GM21786 (cell line): ENCODE measurements at regions not wholly inside any gene's neighbourhood (a gene's known extent, or its start where the extent isn't known, plus 50 kb on each side); places are given as distances from the start of the nearest gene placed in this dataset.
"Not testable (repeated sequence)": the region's sequence is repeated elsewhere in the genome, so short reads cannot be mapped to it uniquely, and the experiment has no call there.

Experiments used
- ATAC-seq: cut with Tn5 transposase; IDR thresholded peaks from one replicate; pipeline ENCODE4 v1.9.1; 2021; ENCODE audit not compliant: unreplicated experiment

DNA sequence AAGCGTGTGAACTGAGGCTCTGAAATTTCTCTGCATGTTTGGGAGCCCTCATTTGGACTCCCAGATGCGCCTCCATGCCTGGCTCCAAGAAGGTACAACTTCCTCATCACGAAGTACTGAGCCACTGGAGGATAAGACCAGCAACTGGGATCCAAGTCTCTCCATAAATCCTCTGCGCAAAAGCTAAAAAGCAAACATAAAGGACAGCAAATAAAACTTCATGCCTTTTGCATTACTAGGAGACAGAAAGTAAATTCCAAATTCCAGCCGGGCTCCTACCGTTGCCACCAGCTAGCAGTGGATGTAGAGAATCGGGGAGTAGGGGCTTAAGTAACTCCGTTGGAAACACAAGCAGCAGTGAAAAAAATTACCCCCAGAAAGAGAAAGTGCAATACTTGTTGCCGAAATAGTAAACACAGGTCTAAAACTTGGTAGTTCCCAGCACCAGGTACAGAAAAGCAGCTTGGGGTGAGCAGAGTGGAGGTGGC lies 477.1 kb upstream of the TENM3 start:
- no peak for ATAC-seq

DNA sequence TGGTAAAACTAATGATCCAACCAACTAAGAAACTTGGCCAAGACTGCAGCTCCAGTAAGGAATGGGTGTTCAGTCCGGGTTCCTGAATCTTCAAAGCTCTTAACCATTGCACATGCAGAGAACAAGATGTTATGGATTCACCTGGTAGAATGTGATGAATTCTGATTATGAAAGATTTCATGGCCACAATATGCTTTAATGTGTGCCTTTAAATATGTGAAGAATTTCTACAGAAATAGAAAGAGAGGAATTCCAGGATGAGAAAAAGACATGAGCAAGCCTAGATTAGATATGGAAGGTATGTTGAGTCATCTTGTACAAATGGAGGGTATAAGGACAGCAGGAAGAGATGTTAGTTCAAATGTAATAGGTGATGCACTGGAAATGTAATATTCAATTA lies 472.2 kb upstream of the TENM3 start:
- ATAC-seq, result no peak

DNA sequence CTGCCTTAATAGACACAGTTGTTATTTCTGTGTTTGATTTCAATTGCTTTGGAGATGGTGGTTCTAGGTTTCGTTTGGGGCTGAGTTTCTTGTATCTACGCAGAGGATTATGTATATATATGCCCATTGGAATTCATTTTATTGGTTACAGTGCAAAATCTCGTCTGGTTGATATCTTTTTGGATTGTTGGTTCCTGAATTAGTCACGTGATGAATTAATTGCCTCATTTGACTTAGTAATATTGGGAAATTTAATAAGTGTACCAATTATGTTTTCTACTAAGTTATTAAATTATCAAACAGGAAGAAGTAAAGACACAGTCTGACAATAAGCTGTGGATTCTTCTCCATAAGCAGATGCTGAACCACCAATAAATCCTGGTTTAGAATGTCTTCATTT lies 467.9 kb upstream of the TENM3 start:
- no peak for ATAC-seq

DNA sequence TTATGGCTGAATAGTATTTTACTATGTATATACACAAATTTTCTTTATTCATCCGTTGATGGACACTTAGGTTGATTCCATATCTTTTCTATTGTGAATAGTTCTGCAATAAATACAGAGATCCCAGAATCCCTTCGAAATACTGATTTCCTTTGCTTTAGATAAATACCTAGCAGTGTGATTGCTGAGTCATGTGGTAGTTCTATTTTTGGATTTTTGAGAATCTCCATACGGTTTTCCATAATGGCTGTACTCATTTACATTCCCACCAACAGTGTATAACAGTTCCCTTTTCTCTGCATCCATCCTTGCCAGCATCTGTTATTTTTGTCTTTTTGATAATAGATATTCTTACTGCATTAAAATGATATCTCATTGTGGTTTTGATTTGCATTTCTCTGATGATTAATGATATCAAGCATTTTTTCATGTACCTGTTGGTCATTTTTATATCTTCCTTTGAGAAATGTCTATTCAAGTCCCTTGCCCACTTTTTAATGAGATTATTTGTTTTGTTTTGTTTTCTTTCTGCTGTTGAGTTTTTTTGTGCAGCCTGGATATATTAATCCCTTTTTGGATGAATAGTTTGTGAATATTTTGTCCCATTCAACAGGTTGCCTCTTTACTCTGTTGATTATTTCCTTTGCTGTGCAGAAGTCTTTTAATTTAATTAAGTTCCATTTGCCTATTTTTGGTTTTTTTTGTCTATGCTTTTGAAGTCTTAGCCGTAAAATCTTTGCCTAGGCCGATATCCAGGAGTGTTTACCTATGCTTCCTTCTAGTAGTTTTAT lies 466.7 kb upstream of the TENM3 start:
- no peak for ATAC-seq

DNA sequence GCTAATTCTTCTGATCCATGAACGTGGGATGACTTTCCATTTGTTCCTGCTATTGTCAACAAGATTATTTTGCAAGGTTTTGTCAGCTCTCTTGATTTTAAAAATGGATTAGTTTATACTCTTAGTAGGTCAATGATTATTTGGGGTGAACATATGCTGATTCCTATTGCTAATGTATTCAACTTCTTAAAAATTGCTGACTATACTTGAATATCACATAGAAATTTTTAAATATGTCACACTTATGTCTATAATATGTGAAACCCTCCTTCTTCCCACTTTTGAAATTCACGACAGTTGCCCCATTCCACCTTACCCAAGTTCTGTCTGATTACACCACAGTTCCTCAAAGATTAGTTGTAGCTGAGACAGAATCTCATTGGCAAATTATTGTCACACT lies 465.7 kb upstream of the TENM3 start:
- ATAC-seq, result no peak

DNA sequence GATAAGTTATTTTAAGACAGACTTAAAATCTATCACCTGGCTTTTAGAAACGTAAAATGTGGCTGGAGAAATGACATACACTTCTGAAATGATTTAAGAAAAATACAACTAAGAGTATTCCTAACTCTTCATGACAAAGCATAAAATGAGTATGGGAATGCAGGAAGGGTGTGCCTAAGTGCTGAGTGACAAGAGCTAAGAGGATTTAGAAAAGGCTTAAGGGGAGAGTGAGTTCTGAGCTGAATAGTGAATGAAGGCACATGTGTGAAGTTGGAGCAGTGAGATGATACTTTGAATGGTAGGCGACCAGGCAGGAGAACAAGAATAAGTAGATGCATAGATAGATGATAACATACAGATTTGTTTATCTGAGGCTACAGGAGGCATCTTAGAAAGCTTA lies 458.3 kb upstream of the TENM3 start:
- no peak for ATAC-seq

DNA sequence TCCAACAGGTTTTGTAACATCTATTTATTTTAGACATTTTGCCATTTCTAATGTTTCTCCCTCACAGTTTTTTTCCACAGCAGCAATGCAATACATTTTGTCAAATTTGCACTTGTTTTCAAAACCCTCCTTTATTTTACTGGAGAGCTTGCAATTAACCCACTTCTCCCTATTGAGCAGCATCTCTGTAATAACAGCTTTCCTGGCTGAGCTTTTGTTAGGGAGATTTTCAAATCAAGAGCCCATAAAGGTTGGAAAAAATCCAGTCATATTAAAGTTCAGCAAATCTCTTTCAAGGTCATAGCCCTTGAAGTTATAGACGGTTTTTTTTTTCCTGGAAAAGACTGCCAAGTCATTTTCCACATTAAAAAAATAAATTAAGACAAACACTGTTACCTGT lies 450.6 kb upstream of the TENM3 start:
- ATAC-seq, result no peak

DNA sequence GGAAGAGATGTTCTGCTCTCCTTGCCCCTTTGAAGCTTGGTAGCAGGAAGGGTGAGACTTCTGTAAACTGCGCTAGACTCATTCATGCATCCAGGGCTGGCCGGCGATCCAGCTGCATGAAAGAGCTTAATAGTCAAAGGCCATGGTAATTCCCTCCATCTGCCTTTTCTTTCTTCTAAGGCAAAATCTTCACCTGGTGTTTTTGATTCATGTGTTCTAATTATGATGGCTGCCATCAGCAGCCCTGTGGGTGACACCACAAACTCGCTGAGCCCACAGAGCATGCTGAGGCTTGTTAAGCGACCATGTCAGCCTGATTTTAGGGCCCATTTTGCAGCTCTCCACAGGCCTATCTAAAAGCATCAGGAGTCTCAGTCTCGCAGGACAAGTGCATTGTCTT lies 450.1 kb upstream of the TENM3 start:
- ATAC-seq, result no peak

DNA sequence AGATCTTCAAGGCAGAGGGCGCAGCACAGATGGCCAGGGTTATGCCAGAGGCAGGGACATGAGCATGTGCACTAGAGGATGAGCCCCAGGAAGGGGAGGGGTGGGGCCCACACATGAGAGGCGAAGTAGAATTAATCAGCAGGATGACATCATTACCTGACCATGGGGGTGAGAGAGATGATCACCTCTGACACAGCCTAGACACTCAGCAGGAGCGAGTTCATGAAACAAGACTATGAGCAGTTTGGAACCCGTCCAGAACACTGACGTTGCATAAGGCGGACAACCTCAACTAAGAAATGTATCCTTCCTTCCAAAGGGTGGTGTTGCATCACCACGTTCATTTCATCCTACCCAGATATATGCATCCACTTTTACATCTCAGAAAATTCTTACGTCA lies 446.7 kb upstream of the TENM3 start:
- ATAC-seq, result no peak

DNA sequence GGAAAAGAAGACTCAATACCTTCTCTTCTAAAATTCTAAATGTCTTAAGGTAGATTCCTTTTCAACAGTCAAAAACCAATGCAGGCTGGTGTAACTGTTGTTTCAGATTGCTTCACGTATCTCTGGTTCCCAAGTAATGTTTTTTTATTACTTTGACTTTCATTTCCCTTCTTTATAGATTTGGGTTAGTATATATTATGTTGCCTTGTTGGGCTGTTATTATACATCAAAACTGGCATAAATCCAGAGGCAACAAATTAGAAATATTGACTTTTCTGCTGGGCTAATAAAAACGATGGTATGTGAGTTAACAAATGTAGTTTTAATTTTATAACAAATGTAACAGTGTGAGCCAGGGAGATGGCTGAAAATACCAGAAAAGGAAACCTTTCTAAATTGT lies 444.7 kb upstream of the TENM3 start:
- ATAC-seq, result no peak

DNA sequence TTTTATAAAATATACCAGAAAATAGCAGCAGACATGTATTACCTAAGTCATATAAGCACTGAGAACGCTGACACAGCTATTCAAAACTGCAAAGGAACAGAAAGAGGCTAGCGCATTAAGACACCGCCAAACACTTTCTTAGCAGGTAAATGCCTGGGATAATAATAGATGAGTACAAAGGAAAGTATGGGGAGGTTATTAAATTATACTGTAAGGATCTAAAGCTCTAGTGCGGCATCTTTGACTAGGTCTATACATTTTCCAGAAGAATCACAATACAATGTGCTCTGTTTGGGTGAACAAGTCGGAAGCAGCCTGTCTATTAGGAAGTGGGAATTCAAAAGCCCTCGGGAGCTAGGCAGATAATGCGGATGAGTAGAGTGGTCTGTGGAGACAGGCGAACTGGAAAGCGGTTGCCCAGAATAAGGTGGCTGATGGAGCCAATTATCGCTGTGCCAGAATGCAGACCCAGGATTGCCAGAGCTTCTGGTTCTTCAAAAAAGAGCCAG lies 443.6 kb upstream of the TENM3 start:
- no peak for ATAC-seq

DNA sequence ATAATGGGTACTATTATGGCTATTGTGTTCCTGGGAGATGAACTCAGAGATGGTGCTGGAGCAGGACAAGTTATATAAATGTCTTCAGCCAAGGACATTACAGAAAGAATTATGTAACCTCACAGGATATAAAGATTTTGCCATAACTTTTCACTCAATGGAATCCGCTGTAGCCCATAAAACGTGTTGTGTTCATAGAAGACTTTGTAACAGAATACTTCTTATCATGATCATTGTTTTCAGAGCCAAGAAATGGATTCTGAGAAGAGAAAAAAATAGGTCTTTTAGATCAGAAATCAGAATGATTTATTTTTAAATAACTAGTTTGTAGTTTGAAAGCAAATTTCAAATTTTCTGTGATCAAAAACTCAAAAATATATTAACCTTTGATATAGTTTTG lies 441.0 kb upstream of the TENM3 start:
- ATAC-seq, result no peak

DNA sequence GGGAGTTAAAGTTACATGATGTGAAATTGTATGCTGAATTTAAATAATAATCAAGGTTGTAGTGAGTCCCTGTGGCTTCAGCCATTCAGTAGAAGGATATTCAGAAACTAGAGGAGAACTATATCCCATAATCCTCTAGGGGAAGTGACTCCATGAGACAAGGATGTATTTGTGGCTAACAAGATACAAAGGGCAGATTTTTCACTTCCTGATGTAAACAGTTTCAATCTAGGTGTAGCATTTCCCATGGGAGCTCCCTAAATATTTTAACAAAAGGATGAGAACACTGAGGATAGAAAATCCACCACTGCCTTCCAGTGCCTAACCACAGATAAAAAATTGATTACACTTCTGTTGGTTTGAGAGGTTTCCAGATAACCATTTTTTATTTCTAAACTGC lies 435.4 kb upstream of the TENM3 start:
- ATAC-seq, result no peak

DNA sequence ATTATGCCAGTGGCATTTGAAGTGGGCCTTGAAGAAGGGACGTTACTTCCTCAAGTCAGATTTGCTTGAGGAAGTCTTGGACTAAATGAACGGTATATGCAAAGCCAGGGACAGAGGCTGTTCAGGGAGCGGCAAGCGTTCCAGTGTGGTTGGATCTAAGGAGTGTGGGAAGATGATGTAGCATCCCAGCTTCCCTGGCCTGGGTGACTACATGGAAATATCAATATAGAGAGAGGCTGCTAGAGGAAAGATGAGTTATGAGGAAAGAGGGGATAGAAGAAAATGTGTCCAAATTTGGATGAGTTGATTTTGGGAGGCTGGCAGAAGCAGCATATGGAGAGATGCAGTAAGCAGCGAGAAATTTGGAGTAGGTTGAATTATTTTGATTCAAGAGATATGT lies 432.5 kb upstream of the TENM3 start:
- ATAC-seq, result no peak

DNA sequence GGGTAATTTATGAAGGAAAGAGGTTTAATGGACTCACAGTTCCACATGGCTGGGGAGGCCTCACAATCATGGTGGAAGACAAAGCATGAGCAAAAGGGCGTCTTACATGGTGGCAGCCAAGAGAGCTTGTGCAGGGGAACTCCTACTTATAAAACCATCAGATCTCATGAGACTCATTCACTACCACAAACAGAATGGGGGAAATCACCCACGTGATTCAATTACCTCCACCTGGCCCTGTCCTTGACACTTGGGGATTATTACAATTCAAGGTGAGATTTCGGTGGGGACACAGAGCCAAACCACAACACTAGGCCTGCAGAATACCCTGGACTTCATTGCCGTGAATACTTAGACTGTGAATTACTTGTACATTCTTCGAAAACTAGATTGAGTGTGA lies 431.7 kb upstream of the TENM3 start:
- ATAC-seq, result not testable (repeated sequence)

DNA sequence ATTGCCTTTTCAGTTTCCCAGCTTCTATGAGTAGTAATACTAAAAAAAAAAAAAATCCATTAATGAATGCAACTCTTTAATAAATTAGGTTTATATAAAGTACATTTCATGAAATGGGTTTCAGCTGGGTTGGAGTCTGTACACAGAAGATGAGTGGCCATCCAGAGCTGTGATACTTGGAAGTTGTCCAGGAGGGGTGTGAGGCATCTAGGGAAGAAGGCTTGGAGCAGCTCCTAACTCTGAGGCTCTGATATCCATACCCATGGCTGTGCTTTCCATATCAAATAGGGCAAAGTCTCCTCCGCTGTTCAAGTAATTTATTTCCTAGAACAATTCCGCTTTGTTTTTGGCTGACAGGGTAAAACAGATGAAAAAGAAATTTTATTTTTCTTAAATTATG lies 423.3 kb upstream of the TENM3 start:
- no peak for ATAC-seq

DNA sequence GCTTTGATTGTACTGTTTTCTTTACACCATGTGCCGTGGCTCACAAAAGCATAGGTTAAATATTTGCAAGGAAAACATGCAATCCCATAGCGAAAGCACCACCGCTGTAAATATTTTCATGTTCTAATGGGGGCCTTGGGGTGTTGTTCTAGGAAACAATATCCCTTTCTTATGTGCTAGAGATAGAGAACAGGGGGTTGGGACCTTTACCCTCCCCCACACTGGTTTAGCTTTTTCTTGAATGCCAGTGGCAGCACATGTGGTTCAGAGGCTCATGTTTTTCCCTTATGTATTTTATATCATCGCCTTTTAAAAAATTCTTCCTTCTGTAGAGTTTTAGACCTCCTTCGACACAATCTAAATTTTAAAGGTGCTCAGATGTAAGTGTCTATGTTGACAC lies 422.6 kb upstream of the TENM3 start:
- ATAC-seq, result no peak

DNA sequence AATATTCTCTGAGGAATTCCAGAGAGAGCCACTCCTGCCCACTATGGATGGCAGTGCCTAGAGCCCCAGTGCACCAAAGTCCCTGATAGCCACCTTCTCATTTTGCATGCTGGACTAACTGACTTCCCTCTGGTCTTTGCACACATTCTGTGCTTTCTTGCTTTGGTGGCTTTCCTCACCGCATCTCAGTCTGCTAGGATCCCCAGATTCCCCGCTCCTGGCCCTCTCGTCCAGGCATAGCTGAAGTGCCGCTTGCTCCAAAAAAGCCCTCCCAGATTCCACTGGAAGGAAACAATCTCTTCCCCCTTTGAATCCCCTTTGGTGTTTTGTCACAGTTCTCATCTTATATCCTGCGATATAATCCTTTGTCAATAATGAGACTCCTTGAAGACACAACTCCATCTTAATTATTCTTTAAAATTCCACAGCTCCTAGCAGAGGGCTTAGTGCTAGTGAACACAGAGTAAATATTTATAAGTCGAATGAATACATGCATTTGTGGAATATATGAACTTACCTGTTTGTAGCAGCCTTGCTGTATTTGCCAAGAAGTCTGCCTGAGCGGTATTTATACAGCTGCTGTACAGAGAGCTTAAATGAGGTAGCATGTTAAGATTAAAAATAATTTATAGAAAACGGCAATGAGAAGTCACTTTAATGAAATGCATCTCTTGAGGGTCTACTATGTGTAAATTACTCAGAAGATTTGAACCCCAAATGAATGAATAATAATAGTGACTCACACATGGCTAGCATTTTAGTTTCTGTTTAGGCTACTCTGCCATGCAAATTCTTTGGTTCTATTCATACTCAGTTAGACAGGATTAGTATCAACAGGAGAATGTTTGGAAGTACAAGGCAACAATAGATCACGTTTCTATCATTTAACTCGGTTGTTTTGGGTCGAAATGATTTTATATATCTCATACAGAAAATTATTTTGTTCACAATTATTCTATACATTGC lies 421.9 kb upstream of the TENM3 start:
- ATAC-seq, result peak; percentile 67

DNA sequence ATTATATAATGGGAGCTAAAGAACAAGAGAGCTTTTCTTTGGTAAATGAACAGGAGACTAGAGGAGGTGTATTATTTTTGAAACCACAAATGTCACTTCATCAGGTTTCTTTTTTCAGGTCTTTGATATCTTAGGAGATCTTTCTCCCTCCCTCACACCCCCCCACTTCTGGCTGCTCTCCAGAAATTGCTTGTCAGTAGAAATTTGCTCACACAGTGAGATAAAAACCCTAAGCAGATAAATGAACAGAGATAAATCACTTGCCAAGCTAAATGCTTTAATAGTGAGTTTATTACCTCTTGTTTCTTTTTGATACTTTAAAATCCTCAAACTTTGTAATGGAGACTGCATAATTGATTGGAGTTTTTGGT lies 421.2 kb upstream of the TENM3 start:
- ATAC-seq, result peak; percentile 33

DNA sequence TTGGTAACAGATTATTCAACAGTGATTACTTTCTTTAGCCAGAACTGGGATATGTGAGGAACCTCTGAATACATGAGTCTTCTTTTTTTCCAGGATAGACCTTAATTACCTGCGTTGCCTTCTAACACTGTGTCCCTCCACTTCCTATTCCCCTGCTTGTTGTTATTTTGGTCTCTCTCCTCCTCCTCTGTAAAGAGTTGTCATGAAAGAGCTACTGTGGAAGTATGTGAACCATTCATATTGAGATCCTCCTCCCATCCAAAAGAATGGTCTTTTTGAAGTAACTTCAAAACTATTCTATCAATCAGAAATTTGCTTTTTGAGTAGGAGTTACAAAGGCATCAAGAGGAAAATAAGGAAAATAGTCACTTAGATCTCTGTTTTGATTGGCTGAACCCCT lies 420.0 kb upstream of the TENM3 start:
- no peak for ATAC-seq

DNA sequence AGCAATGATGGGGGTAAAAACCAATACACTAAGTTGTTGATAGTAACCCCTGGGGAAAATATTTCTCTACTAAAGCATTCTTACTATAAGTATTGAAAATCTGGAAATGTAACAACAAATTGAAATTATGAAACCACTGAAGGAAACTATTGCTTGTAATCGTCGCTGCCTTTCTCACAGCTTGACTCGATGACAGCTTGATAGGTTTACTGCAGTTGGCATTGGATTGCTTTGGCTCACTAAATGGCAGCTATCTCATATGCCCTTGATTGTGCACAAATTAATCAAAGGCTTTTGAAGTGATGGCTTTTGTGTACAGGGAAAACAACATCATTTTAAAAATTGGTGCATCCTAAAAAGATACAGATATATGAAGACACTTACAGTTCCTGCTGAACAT lies 419.6 kb upstream of the TENM3 start:
- ATAC-seq, result no peak

DNA sequence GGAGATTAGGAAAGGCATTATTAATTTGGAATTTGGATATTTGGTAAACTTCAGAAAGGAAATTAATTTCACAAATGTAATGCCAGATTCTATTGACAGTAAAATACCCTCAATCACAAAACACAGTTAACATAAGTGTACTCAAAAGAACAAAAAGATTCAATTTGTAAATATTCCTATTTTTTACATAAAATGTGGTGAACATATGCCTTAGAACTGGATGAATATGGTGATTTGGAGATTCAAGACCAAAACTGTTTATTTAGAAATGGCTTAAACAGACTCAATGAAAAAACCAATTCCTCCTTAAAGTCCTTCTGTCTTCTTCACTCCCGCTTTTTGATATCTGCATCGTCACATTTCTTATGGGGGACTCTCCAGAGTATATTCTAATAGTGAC lies 417.6 kb upstream of the TENM3 start:
- no peak for ATAC-seq
